ENCODE measurements at regions not wholly inside any gene's neighbourhood (a gene's known extent, or its start where the extent isn't known, plus 50 kb on each side); places are given as distances from the start of the nearest gene placed in this dataset.
"Not testable (repeated sequence)": the region's sequence is repeated elsewhere in the genome, so short reads cannot be mapped to it uniquely, and the experiment has no call there.

DNA sequence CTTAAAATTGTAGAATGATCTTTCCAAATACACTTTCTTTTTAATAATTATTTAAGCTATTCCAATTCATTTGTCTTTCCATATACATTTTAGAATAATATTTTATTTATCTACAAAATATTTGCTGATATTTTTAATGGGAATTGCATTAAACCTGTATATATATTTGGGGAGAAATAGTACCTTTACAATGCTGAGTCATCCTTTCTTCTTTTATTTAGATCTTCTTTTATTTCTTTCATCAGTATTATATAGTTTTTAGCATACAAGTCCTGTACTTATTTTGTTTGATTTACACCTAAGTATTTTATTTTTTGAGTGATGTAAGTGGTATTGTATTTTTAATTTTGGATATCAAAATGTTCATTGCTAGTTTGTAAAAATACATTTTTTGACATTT lies 639.5 kb upstream of the GOT2 start:
- no peak for DNase-seq (ENCODE audit: low read depth in 2 of 3, low spot score in 1 of 3)

DNA sequence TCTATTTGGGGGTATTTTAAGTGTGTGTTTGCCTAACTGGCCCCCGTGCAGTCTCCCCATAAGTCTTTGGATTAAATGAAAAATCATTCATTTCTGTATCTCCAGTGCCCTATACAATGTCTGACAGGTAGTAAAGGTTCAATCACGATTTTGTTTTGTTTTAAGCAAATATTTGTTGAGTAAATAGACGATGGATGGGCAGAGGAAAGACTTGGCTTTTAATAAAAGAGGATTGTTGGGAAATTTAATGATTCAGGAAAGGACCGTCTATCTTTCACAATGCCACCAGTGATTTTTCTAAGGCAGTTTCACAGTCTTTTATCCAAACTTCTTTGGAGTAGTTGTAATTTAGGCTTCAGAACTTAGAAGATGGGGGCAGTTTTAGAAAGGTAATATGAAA lies 636.6 kb upstream of the GOT2 start:
- no peak for DNase-seq (ENCODE audit: low read depth in 2 of 3, low spot score in 1 of 3)

- no peak for DNase-seq (ENCODE audit: low read depth in 2 of 3, low spot score in 1 of 3)
Observed at GRCh38 chr16:59369523-59369922, 635.4 kb upstream of the GOT2 start.

GRCh38 chr16:59368586-59368985 lies 634.5 kb upstream of the GOT2 start:
- no peak for DNase-seq (ENCODE audit: low read depth in 2 of 3, low spot score in 1 of 3)

DNA sequence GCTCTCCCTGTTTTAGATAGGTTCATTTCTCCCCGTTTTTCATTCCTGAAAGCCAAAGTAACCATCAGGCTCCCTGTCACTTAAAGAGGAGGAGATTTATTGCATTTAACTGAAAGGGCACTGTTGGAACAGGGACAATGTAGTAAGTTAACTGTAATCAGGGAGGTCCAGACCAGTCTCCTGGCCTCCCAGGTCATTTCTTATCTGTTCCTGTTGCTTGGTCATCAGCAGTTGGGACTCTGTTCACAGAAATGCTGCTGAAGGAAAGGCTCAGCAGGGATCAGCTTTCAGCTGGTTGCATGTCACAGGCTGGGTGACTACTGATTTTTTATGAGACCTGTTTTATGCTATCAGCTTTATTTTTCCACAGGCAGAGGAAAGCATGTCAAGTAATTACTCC lies 622.6 kb upstream of the GOT2 start:
- DNase-seq (ENCODE audit: low read depth in 2 of 3, low spot score in 1 of 3), result no peak

DNA sequence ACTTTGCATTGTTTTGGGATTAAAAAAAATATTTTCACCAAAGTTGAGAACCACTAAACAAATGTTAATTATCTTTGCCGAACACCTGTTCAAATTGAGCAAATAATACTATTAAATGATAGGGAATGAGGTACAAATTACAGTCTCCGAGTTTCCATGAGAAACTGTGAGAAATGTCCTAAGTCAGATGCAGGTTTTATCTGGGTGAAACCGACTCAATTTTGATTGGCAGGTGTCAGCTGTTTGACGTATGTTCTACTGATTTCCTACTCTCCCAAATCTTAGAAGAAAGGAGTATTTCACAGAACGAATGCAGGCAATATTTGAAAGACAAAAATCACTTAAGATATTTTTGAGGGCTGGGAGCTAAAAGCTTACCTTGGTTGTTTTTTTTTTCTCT lies 622.0 kb upstream of the GOT2 start:
- no peak for DNase-seq (ENCODE audit: low read depth in 2 of 3, low spot score in 1 of 3)

GRCh38 chr16:59355704-59356103 lies 621.6 kb upstream of the GOT2 start:
- no peak for DNase-seq (ENCODE audit: low read depth in 2 of 3, low spot score in 1 of 3)

- no peak for DNase-seq (ENCODE audit: low read depth in 2 of 3, low spot score in 1 of 3)
Observed at GRCh38 chr16:59351305-59351903, 617.3 kb upstream of the GOT2 start.

GRCh38 chr16:59350670-59351069 lies 616.6 kb upstream of the GOT2 start:
- DNase-seq (ENCODE audit: low read depth in 2 of 3, low spot score in 1 of 3), result no peak

DNA sequence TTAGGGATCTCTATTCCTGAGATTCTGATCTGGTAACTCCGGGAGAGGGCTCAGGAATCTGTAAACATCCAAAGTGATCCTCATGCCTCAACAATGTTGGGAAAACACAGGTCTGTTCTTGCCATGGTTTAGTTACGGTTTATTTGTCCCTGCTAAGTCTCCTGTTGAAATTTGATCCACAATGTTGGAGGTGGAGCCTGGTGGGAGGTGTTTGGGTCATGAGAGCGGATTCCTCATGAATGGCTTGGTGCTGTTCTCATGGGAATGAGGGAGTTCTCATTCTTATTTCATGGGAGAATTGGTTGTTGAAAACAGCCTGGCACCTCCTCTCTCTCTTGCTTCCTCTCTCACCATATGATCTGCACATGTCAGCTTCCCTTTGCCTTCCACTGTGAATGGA lies 608.6 kb upstream of the GOT2 start:
- DNase-seq (ENCODE audit: low read depth in 2 of 3, low spot score in 1 of 3), result no peak

GRCh38 chr16:59341368-59341767 lies 607.3 kb upstream of the GOT2 start:
- DNase-seq (ENCODE audit: low read depth in 2 of 3, low spot score in 1 of 3), result no peak

GRCh38 chr16:59339871-59340270 lies 605.8 kb upstream of the GOT2 start:
- no peak for DNase-seq (ENCODE audit: low read depth in 2 of 3, low spot score in 1 of 3)

DNA sequence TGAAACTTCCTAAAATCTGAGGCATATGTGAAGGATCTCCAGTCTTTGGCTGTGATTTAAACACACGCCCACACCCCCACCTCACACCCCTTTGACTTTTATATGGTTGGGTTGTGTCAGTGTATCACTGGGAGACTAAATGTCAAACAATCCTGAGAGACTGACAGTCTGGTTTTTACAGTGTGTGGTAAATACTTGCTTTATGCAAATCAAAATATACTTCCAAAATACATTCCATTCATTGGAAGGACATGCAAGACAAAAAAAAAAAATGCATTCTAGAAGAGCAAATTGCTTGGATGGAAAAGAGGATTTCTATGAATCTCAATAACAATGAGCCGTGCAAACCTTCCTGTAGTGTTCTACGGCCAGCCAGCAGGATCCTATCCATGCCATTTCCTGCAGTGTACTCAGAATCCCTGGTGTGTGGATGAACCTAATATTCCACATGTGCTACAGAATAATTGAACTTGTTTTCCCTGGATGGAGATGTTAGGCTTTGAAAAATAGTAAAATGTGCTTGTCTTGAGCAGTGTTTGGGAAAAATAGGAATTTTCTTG lies 602.1 kb upstream of the GOT2 start:
- DNase-seq (ENCODE audit: low read depth in 2 of 3, low spot score in 1 of 3), result no peak

DNA sequence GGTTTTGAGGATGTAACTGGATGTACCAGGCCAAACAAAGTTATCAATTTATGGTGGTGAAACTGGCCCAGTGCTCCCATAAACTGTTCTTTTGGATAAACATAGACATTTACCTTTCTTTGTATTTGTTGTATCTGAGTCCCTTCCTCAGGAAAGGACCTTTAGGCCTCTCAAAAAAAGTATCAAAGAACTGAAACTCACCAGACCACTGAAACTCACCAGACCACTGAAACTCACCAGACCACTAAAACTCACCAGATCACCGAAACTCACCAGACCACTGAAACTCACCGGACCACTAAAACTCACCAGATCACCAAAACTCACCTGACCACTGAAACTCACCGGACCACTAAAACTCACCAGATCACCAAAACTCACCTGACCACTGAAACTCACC lies 597.6 kb upstream of the GOT2 start:
- DNase-seq (ENCODE audit: low read depth in 2 of 3, low spot score in 1 of 3), result not testable (repeated sequence)

GRCh38 chr16:59330019-59330670 lies 596.0 kb upstream of the GOT2 start:
- DNase-seq (ENCODE audit: low read depth in 2 of 3, low spot score in 1 of 3), result no peak

- no peak for DNase-seq (ENCODE audit: low read depth in 2 of 3, low spot score in 1 of 3)
Observed at GRCh38 chr16:59328961-59329360, 594.8 kb upstream of the GOT2 start.

GRCh38 chr16:59327894-59328293 lies 593.8 kb upstream of the GOT2 start:
- no peak for DNase-seq (ENCODE audit: low read depth in 2 of 3, low spot score in 1 of 3)

DNA sequence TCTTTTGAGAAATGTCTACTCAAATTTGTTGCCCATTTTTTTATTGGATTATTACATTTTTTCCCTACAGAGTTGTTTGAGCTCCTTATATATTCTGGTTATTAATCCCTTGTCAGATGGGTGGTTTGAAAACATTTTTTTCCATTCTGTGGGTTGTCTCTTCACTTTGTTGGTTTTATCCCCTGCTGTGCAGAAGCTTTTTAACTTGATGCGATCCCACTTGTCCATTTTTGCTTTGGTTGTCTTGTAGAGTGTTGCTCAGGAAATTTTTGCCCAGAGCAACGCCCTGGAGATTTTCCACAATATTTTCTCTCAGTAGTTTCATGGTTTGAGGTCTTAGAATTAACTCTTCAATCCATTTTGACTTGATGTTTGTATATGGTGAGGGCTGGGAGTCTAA lies 592.8 kb upstream of the GOT2 start:
- no peak for DNase-seq (ENCODE audit: low read depth in 2 of 3, low spot score in 1 of 3)

DNA sequence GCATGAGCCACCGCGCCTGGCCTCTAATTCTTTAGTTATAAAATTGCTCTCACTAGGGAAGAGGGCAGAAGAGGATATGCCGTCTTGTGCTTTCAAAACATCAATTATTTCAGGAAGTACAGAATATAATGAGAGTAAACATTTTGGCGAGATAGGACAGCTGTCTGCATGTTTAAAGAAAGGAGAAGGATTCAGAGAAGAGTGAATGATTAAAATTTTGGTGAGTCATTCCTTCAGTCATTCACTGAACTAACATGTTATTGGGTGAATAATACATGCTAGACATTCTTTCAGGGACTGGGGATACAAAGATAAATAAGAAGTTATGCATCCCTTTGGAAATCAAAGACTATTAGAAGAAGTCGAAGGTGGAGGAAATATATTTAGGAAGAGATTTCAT lies 590.3 kb upstream of the GOT2 start:
- no peak for DNase-seq (ENCODE audit: low read depth in 2 of 3, low spot score in 1 of 3)

DNA sequence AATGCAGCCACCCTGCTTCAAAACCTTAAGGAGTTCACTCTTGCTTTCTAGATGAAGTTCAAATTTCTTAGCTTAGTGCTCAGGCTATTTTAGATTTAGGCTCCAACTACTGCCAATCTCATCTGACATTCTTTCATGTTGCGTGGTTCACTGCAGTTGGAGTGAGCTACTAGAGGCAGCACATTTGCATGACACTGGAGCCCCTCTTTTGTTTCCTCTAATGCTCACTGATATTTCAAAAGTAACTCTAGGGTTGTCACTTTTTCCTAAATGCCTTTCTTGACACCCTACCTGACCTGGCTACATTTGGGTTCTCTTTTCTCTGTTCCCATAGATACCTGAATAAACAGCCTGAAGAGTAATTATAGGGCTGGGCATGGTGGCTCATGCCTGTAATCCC lies 586.5 kb upstream of the GOT2 start:
- DNase-seq (ENCODE audit: low read depth in 2 of 3, low spot score in 1 of 3), result no peak

DNA sequence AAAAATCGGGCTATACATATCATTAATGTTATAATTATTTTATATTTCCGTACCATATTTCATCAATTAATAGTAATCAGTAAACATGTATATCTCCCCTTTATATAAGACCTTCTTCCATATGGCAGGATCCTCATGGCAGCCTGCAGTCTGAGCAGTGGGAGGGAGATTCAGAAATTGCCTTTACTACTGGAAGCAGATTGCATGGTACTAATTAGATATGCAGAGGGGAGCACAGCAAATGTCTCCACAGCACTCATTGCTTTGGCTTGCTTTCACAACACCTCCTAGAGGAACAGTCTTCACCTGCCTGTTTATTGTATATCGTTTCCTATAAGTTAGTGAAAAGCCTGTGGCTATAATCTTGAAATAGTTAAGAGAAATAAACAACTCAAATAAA lies 585.8 kb upstream of the GOT2 start:
- DNase-seq (ENCODE audit: low read depth in 2 of 3, low spot score in 1 of 3), result no peak

GRCh38 chr16:59305850-59306249 lies 571.7 kb upstream of the GOT2 start:
- no peak for DNase-seq (ENCODE audit: low read depth in 2 of 3, low spot score in 1 of 3)

- no peak for DNase-seq (ENCODE audit: low read depth in 2 of 3, low spot score in 1 of 3)
Observed at GRCh38 chr16:59296888-59297287, 562.8 kb upstream of the GOT2 start.
